ENCODE measurements at regions not wholly inside any gene's neighbourhood (a gene's known extent, or its start where the extent isn't known, plus 50 kb on each side); places are given as distances from the start of the nearest gene placed in this dataset.

- TF ChIP-seq, protein P1, sequence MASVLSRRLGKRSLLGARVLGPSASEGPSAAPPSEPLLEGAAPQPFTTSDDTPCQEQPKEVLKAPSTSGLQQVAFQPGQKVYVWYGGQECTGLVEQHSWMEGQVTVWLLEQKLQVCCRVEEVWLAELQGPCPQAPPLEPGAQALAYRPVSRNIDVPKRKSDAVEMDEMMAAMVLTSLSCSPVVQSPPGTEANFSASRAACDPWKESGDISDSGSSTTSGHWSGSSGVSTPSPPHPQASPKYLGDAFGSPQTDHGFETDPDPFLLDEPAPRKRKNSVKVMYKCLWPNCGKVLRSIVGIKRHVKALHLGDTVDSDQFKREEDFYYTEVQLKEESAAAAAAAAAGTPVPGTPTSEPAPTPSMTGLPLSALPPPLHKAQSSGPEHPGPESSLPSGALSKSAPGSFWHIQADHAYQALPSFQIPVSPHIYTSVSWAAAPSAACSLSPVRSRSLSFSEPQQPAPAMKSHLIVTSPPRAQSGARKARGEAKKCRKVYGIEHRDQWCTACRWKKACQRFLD (CRISPR knock-in tag; IDR thresholded peaks at IDR 0.05): peak; percentile 85
- no peak for TF ChIP-seq PCBP2 (IDR thresholded peaks at IDR 0.05; ENCODE audit: low read depth, low read length, poor library complexity, severe bottlenecking)
- no peak for TF ChIP-seq POU5F1 (IDR thresholded peaks at IDR 0.05; ENCODE audit: borderline replicate concordance, low read depth, low read length, partially characterized antibody)
- TF ChIP-seq, protein P2, sequence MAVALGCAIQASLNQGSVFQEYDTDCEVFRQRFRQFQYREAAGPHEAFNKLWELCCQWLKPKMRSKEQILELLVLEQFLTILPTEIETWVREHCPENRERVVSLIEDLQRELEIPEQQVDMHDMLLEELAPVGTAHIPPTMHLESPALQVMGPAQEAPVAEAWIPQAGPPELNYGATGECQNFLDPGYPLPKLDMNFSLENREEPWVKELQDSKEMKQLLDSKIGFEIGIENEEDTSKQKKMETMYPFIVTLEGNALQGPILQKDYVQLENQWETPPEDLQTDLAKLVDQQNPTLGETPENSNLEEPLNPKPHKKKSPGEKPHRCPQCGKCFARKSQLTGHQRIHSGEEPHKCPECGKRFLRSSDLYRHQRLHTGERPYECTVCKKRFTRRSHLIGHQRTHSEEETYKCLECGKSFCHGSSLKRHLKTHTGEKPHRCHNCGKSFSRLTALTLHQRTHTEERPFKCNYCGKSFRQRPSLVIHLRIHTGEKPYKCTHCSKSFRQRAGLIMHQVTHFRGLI (CRISPR knock-in tag; IDR thresholded peaks at IDR 0.05): peak; percentile 36; the same call in 1 of the 2 replicates
- peak; percentile 95 for TF ChIP-seq SMAD4 (CRISPR knock-in tag; conservative IDR thresholded peaks at IDR 0.05)
- TF ChIP-seq, protein P3, sequence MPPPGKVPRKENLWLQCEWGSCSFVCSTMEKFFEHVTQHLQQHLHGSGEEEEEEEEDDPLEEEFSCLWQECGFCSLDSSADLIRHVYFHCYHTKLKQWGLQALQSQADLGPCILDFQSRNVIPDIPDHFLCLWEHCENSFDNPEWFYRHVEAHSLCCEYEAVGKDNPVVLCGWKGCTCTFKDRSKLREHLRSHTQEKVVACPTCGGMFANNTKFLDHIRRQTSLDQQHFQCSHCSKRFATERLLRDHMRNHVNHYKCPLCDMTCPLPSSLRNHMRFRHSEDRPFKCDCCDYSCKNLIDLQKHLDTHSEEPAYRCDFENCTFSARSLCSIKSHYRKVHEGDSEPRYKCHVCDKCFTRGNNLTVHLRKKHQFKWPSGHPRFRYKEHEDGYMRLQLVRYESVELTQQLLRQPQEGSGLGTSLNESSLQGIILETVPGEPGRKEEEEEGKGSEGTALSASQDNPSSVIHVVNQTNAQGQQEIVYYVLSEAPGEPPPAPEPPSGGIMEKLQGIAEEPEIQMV (tag; conservative IDR thresholded peaks at IDR 0.05; ENCODE audit: low read depth): peak; percentile 94
- TF ChIP-seq, protein P4, sequence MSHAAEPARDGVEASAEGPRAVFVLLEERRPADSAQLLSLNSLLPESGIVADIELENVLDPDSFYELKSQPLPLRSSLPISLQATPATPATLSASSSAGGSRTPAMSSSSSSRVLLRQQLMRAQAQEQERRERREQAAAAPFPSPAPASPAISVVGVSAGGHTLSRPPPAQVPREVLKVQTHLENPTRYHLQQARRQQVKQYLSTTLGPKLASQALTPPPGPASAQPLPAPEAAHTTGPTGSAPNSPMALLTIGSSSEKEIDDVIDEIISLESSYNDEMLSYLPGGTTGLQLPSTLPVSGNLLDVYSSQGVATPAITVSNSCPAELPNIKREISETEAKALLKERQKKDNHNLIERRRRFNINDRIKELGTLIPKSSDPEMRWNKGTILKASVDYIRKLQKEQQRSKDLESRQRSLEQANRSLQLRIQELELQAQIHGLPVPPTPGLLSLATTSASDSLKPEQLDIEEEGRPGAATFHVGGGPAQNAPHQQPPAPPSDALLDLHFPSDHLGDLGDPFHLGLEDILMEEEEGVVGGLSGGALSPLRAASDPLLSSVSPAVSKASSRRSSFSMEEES (CRISPR knock-in tag; IDR thresholded peaks at IDR 0.05): no peak
- TF ChIP-seq FOXP1 (CRISPR knock-in tag; IDR thresholded peaks at IDR 0.05): no peak
- TF ChIP-seq E2F8 (IDR thresholded peaks at IDR 0.05; ENCODE audit: low read depth, partially characterized antibody): no peak
- no peak for TF ChIP-seq HEY1 (CRISPR knock-in tag; IDR thresholded peaks at IDR 0.05; ENCODE audit: borderline replicate concordance)
- TF ChIP-seq PTRF (tag; IDR thresholded peaks at IDR 0.05): peak; percentile 85
- no peak for TF ChIP-seq CHD4 (IDR thresholded peaks at IDR 0.05; ENCODE audit: insufficient read depth, insufficient replicate concordance, low read depth, low read length, poor library complexity, severe bottlenecking)
- no peak for TF ChIP-seq ZNF197 (CRISPR knock-in tag; IDR thresholded peaks at IDR 0.05; ENCODE audit: low read depth)
- no peak for TF ChIP-seq MNT (conservative IDR thresholded peaks at IDR 0.05)
- TF ChIP-seq RFX5 (IDR thresholded peaks at IDR 0.05; ENCODE audit: low read depth, low read length): no peak
- TF ChIP-seq ZNF384 (IDR thresholded peaks at IDR 0.05; ENCODE audit: low read depth, low read length): no peak
- TF ChIP-seq ZNF124 (CRISPR knock-in tag; IDR thresholded peaks at IDR 0.05): no peak
These were observed 56.2 kb upstream of the ARHGAP5 start (continued) for GRCh38 chr14:32020882-32021281.
